Liver (tissue), 3 donors: ENCODE measurements at regions not wholly inside any gene's neighbourhood (a gene's known extent, or its start where the extent isn't known, plus 50 kb on each side); places are given as distances from the start of the nearest gene placed in this dataset.

ENCODE experiments used
- RAD21 ChIP-seq, 2 donors: IDR thresholded peaks; 2 replicates each; pipeline ENCODE4 v1.6.1; 2016; ENCODE audit warnings: antibody characterized with exemption in 2 of 2, mild to moderate bottlenecking in 2 of 2
- SP1 ChIP-seq: IDR thresholded peaks from 2 replicates; pipeline ENCODE4 v1.6.1; 2018; ENCODE audit warnings: antibody characterized with exemption, mild to moderate bottlenecking
- YY1 ChIP-seq: IDR thresholded peaks from 2 replicates; pipeline ENCODE4 v1.6.1; 2016; ENCODE audit warnings: antibody characterized with exemption, mild to moderate bottlenecking
- TF ChIP-seq, protein P1 (sequence below): fragments of 150-350 bp; IDR thresholded peaks from 2 replicates; pipeline ENCODE4 v1.5.1; 2017; ENCODE audit warnings: improper control_type of control experiment, low read depth, low read length; ENCODE audit not compliant: missing input control
- TF ChIP-seq, protein P2 (sequence below): IDR thresholded peaks from 2 replicates; pipeline ENCODE4 v1.6.1; 2016; ENCODE audit warnings: antibody characterized with exemption
- TF ChIP-seq, protein P3 (sequence below): IDR thresholded peaks from 2 replicates; pipeline ENCODE4 v1.6.1; 2016; ENCODE audit warnings: antibody characterized with exemption, mild to moderate bottlenecking
- TF ChIP-seq, protein P4 (sequence below): IDR thresholded peaks from 2 replicates; pipeline ENCODE4 v1.6.1; 2016; ENCODE audit warnings: antibody characterized with exemption
- donor health status: healthy.
- donor health status: healthy.

DNA sequence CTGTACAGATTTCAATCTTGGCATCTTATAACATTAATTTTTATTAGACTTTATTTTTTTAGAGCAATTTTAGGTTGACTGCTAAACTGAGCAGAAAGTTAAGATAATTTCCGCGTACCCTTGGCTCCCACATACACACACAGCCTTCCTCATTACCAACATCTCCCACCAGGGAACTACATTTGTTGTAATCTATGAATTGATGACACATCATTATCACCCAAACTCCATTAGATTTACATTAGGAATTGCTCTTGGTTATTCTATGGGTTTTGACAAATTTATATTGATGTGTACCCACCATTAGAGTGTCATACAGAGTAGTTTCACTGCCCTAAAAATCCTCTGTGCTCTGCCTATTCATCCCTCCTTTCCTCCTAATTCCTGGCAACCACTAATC lies 56.4 kb upstream of the GRIK3 start:
- TF ChIP-seq, protein P1, sequence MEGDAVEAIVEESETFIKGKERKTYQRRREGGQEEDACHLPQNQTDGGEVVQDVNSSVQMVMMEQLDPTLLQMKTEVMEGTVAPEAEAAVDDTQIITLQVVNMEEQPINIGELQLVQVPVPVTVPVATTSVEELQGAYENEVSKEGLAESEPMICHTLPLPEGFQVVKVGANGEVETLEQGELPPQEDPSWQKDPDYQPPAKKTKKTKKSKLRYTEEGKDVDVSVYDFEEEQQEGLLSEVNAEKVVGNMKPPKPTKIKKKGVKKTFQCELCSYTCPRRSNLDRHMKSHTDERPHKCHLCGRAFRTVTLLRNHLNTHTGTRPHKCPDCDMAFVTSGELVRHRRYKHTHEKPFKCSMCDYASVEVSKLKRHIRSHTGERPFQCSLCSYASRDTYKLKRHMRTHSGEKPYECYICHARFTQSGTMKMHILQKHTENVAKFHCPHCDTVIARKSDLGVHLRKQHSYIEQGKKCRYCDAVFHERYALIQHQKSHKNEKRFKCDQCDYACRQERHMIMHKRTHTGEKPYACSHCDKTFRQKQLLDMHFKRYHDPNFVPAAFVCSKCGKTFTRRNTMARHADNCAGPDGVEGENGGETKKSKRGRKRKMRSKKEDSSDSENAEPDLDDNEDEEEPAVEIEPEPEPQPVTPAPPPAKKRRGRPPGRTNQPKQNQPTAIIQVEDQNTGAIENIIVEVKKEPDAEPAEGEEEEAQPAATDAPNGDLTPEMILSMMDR: no peak
- no peak for TF ChIP-seq RAD21 (IDR thresholded peaks at IDR 0.05)
- no peak for TF ChIP-seq YY1
- TF ChIP-seq, protein P2, sequence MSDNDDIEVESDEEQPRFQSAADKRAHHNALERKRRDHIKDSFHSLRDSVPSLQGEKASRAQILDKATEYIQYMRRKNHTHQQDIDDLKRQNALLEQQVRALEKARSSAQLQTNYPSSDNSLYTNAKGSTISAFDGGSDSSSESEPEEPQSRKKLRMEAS: no peak
- no peak for TF ChIP-seq SP1
- TF ChIP-seq, protein P3, sequence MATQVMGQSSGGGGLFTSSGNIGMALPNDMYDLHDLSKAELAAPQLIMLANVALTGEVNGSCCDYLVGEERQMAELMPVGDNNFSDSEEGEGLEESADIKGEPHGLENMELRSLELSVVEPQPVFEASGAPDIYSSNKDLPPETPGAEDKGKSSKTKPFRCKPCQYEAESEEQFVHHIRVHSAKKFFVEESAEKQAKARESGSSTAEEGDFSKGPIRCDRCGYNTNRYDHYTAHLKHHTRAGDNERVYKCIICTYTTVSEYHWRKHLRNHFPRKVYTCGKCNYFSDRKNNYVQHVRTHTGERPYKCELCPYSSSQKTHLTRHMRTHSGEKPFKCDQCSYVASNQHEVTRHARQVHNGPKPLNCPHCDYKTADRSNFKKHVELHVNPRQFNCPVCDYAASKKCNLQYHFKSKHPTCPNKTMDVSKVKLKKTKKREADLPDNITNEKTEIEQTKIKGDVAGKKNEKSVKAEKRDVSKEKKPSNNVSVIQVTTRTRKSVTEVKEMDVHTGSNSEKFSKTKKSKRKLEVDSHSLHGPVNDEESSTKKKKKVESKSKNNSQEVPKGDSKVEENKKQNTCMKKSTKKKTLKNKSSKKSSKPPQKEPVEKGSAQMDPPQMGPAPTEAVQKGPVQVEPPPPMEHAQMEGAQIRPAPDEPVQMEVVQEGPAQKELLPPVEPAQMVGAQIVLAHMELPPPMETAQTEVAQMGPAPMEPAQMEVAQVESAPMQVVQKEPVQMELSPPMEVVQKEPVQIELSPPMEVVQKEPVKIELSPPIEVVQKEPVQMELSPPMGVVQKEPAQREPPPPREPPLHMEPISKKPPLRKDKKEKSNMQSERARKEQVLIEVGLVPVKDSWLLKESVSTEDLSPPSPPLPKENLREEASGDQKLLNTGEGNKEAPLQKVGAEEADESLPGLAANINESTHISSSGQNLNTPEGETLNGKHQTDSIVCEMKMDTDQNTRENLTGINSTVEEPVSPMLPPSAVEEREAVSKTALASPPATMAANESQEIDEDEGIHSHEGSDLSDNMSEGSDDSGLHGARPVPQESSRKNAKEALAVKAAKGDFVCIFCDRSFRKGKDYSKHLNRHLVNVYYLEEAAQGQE: no peak
- TF ChIP-seq, protein P4, sequence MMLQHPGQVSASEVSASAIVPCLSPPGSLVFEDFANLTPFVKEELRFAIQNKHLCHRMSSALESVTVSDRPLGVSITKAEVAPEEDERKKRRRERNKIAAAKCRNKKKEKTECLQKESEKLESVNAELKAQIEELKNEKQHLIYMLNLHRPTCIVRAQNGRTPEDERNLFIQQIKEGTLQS: no peak
